B cell (primary cell): ENCODE measurements at regions not wholly inside any gene's neighbourhood (a gene's known extent, or its start where the extent isn't known, plus 50 kb on each side); places are given as distances from the start of the nearest gene placed in this dataset.

Experiments used
- ATAC-seq: fragments of 200-7000 bp; cut with Tn5 transposase; one replicate; pipeline ENCODE4 v1.10.0; 2021; ENCODE audit warnings: low read depth, mild to moderate bottlenecking, moderate number of reproducible peaks, moderate library complexity
- CTCF ChIA-PET: fragments of 350-600 bp; sonication (Branson Sonifier 250); formaldehyde crosslinking; loops from one replicate; lab custom pipeline; 2021; ENCODE audit warnings: antibody characterized with exemption, inconsistent platforms; lab: Charles Lee
- POLR2A ChIA-PET: fragments of 350-600 bp; sonication (Branson Sonifier 250); formaldehyde crosslinking; loops from one replicate; lab custom pipeline; 2021; ENCODE audit warnings: antibody characterized with exemption; lab: Charles Lee
- DNase-seq: peaks from one replicate; pipeline ENCODE4 v3.0.0; 2013
- H2AFZ ChIP-seq: 2 replicates; pipeline ENCODE4 v1.6.1; 2012; ENCODE audit warnings: mild to moderate bottlenecking, low read depth, low read length; ENCODE audit not compliant: insufficient read depth, poor library complexity, severe bottlenecking
- H3K27ac ChIP-seq, 2 donors: 1 replicate in 1 of 2; 2 replicates in 1 of 2; pipeline ENCODE4 v1.5.1; 2012 to 2013; ENCODE audit warnings: low read length in 2 of 2, mild to moderate bottlenecking in 2 of 2, moderate library complexity in 1 of 2
- H3K27me3 ChIP-seq, 4 experiments: fragments of 200-600 bp in 1 of 4; sonication (generic) in 1 of 4; replicated peaks in 1 of 4; 1 replicate in 2 of 4; 2 replicates in 2 of 4; pipeline versions ENCODE4 v1.6.1 to v1.7.0; 2013 to 2016; ENCODE audit warnings: low read length in 3 of 4, mild to moderate bottlenecking in 2 of 4, mixed read lengths in 1 of 4, moderate library complexity in 1 of 4; ENCODE audit not compliant: insufficient read depth in 4 of 4, control insufficient read depth in 3 of 4; ENCODE audit errors: control extremely low read depth in 1 of 4
- H3K36me3 ChIP-seq, 2 experiments: replicated peaks in 1 of 2; 1 replicate in 1 of 2; 2 replicates in 1 of 2; pipeline versions ENCODE4 v1.6.1 to v1.7.1; 2013; ENCODE audit warnings: low read length in 1 of 2; ENCODE audit not compliant: insufficient read depth in 2 of 2, control insufficient read depth in 1 of 2; ENCODE audit errors: control extremely low read depth in 1 of 2, extremely low read depth in 1 of 2
- H3K4me1 ChIP-seq, 2 donors: fragments of 200-600 bp in 1 of 2; sonication (generic) in 1 of 2; 1 replicate in 1 of 2; 2 replicates in 1 of 2; pipeline versions ENCODE4 v1.5.1 to v1.6.1; 2013 to 2017; ENCODE audit warnings: low read length in 2 of 2; ENCODE audit not compliant: control insufficient read depth in 2 of 2, insufficient read depth in 2 of 2
- H3K4me2 ChIP-seq: replicated peaks from 2 replicates; pipeline ENCODE3; 2012; ENCODE audit warnings: mild to moderate bottlenecking, low read depth, low read length; ENCODE audit not compliant: poor library complexity, severe bottlenecking
- H3K4me3 ChIP-seq, 5 experiments: fragments of 200-600 bp in 1 of 5; sonication (generic) in 1 of 5; 1 replicate in 3 of 5; 2 replicates in 2 of 5; pipeline versions ENCODE4 v1.5.1 to v1.7.0; 2011 to 2016; ENCODE audit warnings: low read length in 4 of 5, mild to moderate bottlenecking in 4 of 5, low read depth in 2 of 5, control low read depth in 1 of 5, moderate library complexity in 1 of 5; ENCODE audit not compliant: insufficient read depth in 1 of 5; ENCODE audit errors: control extremely low read depth in 1 of 5, extremely low read depth in 1 of 5
- H3K79me2 ChIP-seq: fragments of 200-600 bp; sonication (generic); one replicate; pipeline ENCODE4 v1.6.0; 2016; ENCODE audit warnings: low read length; ENCODE audit not compliant: control insufficient read depth, insufficient read depth
- H3K9ac ChIP-seq: fragments of 200-600 bp; sonication (generic); 2 replicates; pipeline ENCODE4 v1.6.1; 2017; ENCODE audit warnings: mild to moderate bottlenecking, low read length, moderate library complexity
- H3K9me3 ChIP-seq, 3 donors: one replicate each; pipeline versions ENCODE4 v1.6.1 to v1.7.1; 2013; ENCODE audit warnings: low read length in 2 of 3; ENCODE audit not compliant: control insufficient read depth in 2 of 3, insufficient read depth in 1 of 3; ENCODE audit errors: control extremely low read depth in 1 of 3
- H4K20me1 ChIP-seq: 2 replicates; pipeline ENCODE4 v1.6.0; 2012; ENCODE audit warnings: mild to moderate bottlenecking, low read length; ENCODE audit not compliant: insufficient read depth, control insufficient read depth, poor library complexity, severe bottlenecking
- H3K27ac Mint-ChIP-seq: one replicate; pipeline ENCODE4 v1.8.0; 2021; ENCODE audit warnings: mixed read lengths
- H3K27me3 Mint-ChIP-seq: one replicate; pipeline ENCODE4 v1.8.0; 2021; ENCODE audit warnings: mixed read lengths
- H3K4me1 Mint-ChIP-seq: one replicate; pipeline ENCODE4 v1.8.0; 2021; ENCODE audit warnings: mixed read lengths
- H3K4me3 Mint-ChIP-seq: one replicate; pipeline ENCODE4 v1.8.0; 2021; ENCODE audit warnings: mixed read lengths
- H3K9me3 Mint-ChIP-seq: one replicate; pipeline ENCODE4 v1.8.0; 2022; ENCODE audit warnings: mixed read lengths; ENCODE audit not compliant: insufficient read depth
- CTCF ChIP-seq: fragments of 200-600 bp; IDR thresholded peaks from one replicate; pipeline ENCODE4 v1.8.0; 2022; ENCODE audit warnings: antibody characterized with exemption, mild to moderate bottlenecking
- EZH2 ChIP-seq: IDR thresholded peaks from 2 replicates; pipeline ENCODE4 v1.6.1; 2012; ENCODE audit warnings: borderline replicate concordance, low read depth, mild to moderate bottlenecking, moderate library complexity, low read length; ENCODE audit not compliant: insufficient read depth, poor library complexity, severe bottlenecking
- WGBS: methylation state at CpG from one replicate; pipeline ENCODE4 v1.1.5; 2013; ENCODE audit warnings: missing lambda C conversion rate; ENCODE audit not compliant: insufficient coverage; 5-methylcytosine and 5-hydroxymethylcytosine counted together
- intact Hi-C: fragments of 100-400 bp; cut with micrococcal nuclease; formaldehyde crosslinking; loops from one replicate; pipeline ENCODE4 v1.10.0; 2022

DNA sequence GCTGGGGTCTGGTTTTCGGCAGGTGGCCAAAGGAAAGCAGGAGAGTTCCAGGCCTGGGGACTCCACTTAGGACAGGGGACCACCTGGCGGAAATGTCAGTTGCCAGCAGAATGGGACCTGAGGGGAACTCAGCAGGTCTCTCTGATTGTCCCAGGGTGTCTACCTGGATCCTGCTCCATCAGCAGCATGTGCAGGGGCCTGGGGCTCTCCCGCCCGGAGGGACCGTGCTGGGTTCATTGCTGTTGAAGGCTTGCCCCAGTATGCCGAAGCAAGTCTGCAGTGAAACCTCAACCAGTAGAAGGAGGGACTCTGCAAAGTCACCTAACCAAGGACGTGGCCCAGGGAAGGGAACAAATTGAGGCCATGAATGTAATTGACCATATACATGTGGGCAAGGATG lies 506.5 kb upstream of the MKI67 start:
- no peak overlapping the region for H3K27ac ChIP-seq
- intact Hi-C loops = no loop called here
- H3K27me3 ChIP-seq = no peaks in the 10 kb centered on the region
- H3K36me3 ChIP-seq = no peaks in the 10 kb centered on the region
- H3K27ac Mint-ChIP-seq = no peak overlapping the region
- ATAC-seq (no peak), DNase-seq (no peak)
- CTCF ChIA-PET = no interaction called here
- H3K27me3 Mint-ChIP-seq = no peaks in the 10 kb centered on the region
- WGBS = 96% methylated on average over 7 of the region's 7 CpGs
- no peak overlapping the region for H2AFZ ChIP-seq
- H3K4me2 ChIP-seq = no peak overlapping the region
- no peak overlapping the region for H3K4me3 ChIP-seq
- POLR2A ChIA-PET = no interaction called here
- no peaks in the 10 kb centered on the region for H3K4me1 Mint-ChIP-seq
- no peak overlapping the region for H3K9ac ChIP-seq
- TF ChIP-seq CTCF (no peak), EZH2 (no peak)
- peaks cover 0 to 4% (median 0%) of the 10 kb centered on the region in 3 donors for H3K9me3 ChIP-seq
- H3K9me3 Mint-ChIP-seq = no peaks in the 10 kb centered on the region
- H3K4me3 Mint-ChIP-seq = no peak overlapping the region
- H3K79me2 ChIP-seq = no peaks in the 10 kb centered on the region
- H4K20me1 ChIP-seq = no peaks in the 10 kb centered on the region
- no peaks in the 10 kb centered on the region for H3K4me1 ChIP-seq

DNA sequence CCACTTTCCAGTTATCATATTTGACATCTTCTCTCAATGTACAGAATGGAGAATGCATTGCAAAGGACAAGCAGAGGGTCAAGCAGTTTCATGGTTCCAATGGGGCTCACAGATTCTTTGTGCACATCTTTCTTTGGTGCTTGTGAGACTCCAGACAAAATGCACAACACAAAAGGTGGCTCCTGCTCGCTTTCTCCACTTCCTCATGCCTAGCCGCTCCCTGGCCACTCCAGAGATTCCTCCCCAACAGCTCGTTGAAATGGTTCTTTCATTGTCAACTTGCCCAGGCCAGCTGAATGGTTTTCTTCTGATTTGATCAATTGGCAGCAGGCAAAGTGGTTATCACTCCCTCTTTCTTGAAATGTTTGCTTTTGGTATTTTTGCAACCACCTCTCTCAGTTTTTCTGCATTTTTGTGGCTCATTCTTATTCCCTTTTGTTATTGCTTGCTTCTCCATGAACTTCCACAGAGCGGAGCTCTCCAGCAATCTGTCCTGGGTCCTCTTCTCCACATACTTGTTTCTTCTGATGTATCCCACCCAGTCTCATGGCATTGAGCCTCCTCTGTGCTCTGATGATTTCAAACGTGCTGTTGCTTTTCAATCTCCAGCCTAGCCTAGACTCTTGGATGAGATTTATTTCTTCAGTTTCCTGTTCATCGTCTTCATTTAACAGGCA lies 507.8 kb upstream of the MKI67 start:
- TF ChIP-seq EZH2 (no peak), CTCF (no peak)
- Histone ChIP-seq H3K4me3 (no peak overlapping the region), H3K9me3 (peaks cover 0 to 4% (median 0%) of the 10 kb centered on the region in 3 donors), H3K9ac (no peak overlapping the region), H4K20me1 (no peaks in the 10 kb centered on the region), H2AFZ (no peak overlapping the region), H3K36me3 (no peaks in the 10 kb centered on the region), H3K27ac (no peak overlapping the region), H3K4me2 (no peak overlapping the region), H3K4me1 (no peaks in the 10 kb centered on the region), H3K27me3 (no peaks in the 10 kb centered on the region), H3K79me2 (no peaks in the 10 kb centered on the region)
- Mint-ChIP-seq H3K4me1 (no peaks in the 10 kb centered on the region), H3K27ac (no peak overlapping the region), H3K27me3 (no peaks in the 10 kb centered on the region), H3K9me3 (no peaks in the 10 kb centered on the region), H3K4me3 (no peak overlapping the region)
- intact Hi-C loops = no loop called here
- ChIA-PET CTCF (interaction anchor here (0.9 kb wide), 1 partner anchor 1494 kb away, joined by 3 read pairs; no protein-coding TSS in a partner anchor), POLR2A (no interaction called here)
- no peak for ATAC-seq
- 52% methylated on average over 6 of the region's 6 CpGs for WGBS
- no peak for DNase-seq
